ENCODE measurements at regions not wholly inside any gene's neighbourhood (a gene's known extent, or its start where the extent isn't known, plus 50 kb on each side); places are given as distances from the start of the nearest gene placed in this dataset.

DNA sequence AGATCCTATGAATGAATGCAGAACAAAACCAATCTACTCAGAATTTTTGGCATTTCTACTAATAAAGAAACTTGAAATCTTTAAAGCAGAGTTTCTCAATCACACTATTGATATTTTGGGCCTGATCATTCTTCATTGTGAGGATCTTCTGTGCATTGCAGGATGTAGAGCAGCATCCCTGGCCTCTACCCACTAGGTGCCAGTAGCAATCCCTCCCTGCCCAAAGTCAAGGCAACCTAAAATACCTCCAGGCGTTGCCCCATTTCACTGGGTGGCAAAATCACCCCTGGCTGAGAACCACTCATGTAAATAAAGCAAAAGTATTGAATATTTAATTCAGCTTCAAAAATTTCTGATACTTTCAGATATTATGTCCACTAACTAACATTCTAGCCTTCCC, 213.0 kb downstream of the SP3 start:
- TF ChIP-seq SUZ12 (IDR thresholded peaks at IDR 0.05; ENCODE audit: extremely low read depth, insufficient read depth, insufficient read length), result no peak
- TF ChIP-seq YY1 (IDR thresholded peaks at IDR 0.05; ENCODE audit: insufficient read depth, insufficient read length), result no peak
- no peak for TF ChIP-seq ZNF274 (IDR thresholded peaks at IDR 0.05; ENCODE audit: low read depth, low read length)
